NAMALWA (cell line): ENCODE measurements at regions not wholly inside any gene's neighbourhood (a gene's known extent, or its start where the extent isn't known, plus 50 kb on each side); places are given as distances from the start of the nearest gene placed in this dataset.

ENCODE experiments used
- DNase-seq: peaks from one replicate; pipeline ENCODE4 v3.0.0-alpha.2; 2015; ENCODE audit warnings: low spot score

- no peak for DNase-seq
These were observed 223.6 kb upstream of the CITED2 start for GRCh38 chr6:139597771-139598755.

GRCh38 chr6:139597087-139597763, 222.8 kb upstream of the CITED2 start:
- DNase-seq = no peak

- no peak for DNase-seq
These were observed 220.7 kb upstream of the CITED2 start for GRCh38 chr6:139595183-139595582.

GRCh38 chr6:139594333-139594965, 220.0 kb upstream of the CITED2 start:
- no peak for DNase-seq

GRCh38 chr6:139593081-139593480, 218.6 kb upstream of the CITED2 start:
- DNase-seq = no peak

- DNase-seq = no peak
These were observed 217.6 kb upstream of the CITED2 start for GRCh38 chr6:139592011-139592410.

- no peak for DNase-seq
These were observed 216.8 kb upstream of the CITED2 start for GRCh38 chr6:139591075-139591865.

- DNase-seq = no peak
These were observed 215.8 kb upstream of the CITED2 start for GRCh38 chr6:139590206-139590605.

- no peak for DNase-seq
These were observed 214.5 kb upstream of the CITED2 start for GRCh38 chr6:139588734-139589593.

- no peak for DNase-seq
These were observed 213.7 kb upstream of the CITED2 start for GRCh38 chr6:139588076-139588639.

GRCh38 chr6:139587469-139587868, 213.0 kb upstream of the CITED2 start:
- DNase-seq = no peak

GRCh38 chr6:139586273-139586672, 211.8 kb upstream of the CITED2 start:
- DNase-seq = no peak

GRCh38 chr6:139584599-139584998, 210.2 kb upstream of the CITED2 start:
- DNase-seq = no peak

GRCh38 chr6:139583420-139583819, 209.0 kb upstream of the CITED2 start:
- DNase-seq = no peak

GRCh38 chr6:139582956-139583355, 208.5 kb upstream of the CITED2 start:
- no peak for DNase-seq

- DNase-seq = no peak
These were observed 207.0 kb upstream of the CITED2 start for GRCh38 chr6:139581485-139581865.

- no peak for DNase-seq
These were observed 206.4 kb upstream of the CITED2 start for GRCh38 chr6:139580592-139581484.

- no peak for DNase-seq
These were observed 203.5 kb upstream of the CITED2 start for GRCh38 chr6:139577763-139578604.
